ENCODE measurements at regions not wholly inside any gene's neighbourhood (a gene's known extent, or its start where the extent isn't known, plus 50 kb on each side); places are given as distances from the start of the nearest gene placed in this dataset.

- no peak overlapping the region for H3K4me3 ChIP-seq (ENCODE audit: low read length)
- no peak for TF ChIP-seq ZNF274 (IDR thresholded peaks at IDR 0.05; ENCODE audit: low read depth, low read length)
These were observed 75.2 kb upstream of the ARHGEF3 start for GRCh38 chr3:56876916-56877315.

- no peak for TF ChIP-seq ZNF274 (IDR thresholded peaks at IDR 0.05; ENCODE audit: low read depth, low read length)
- H3K4me3 ChIP-seq (ENCODE audit: low read length), result no peak overlapping the region
These were observed 72.5 kb upstream of the ARHGEF3 start for GRCh38 chr3:56874269-56874668.

GRCh38 chr3:56870436-56870835 is 68.7 kb upstream of the ARHGEF3 start:
- no peak overlapping the region for H3K4me3 ChIP-seq (ENCODE audit: low read length)
- TF ChIP-seq ZNF274 (IDR thresholded peaks at IDR 0.05; ENCODE audit: low read depth, low read length), result no peak

- TF ChIP-seq ZNF274 (IDR thresholded peaks at IDR 0.05; ENCODE audit: low read depth, low read length), result no peak
- H3K4me3 ChIP-seq (ENCODE audit: low read length), result no peak overlapping the region
These were observed 67.6 kb upstream of the ARHGEF3 start for GRCh38 chr3:56869157-56869889.

GRCh38 chr3:56868706-56869105 is 67.0 kb upstream of the ARHGEF3 start:
- H3K4me3 ChIP-seq (ENCODE audit: low read length), result no peak overlapping the region
- no peak for TF ChIP-seq ZNF274 (IDR thresholded peaks at IDR 0.05; ENCODE audit: low read depth, low read length)

GRCh38 chr3:56867671-56868070 is 65.9 kb upstream of the ARHGEF3 start:
- no peak overlapping the region for H3K4me3 ChIP-seq (ENCODE audit: low read length)
- TF ChIP-seq ZNF274 (IDR thresholded peaks at IDR 0.05; ENCODE audit: low read depth, low read length), result no peak

GRCh38 chr3:56864918-56865524 is 63.3 kb upstream of the ARHGEF3 start:
- TF ChIP-seq ZNF274 (IDR thresholded peaks at IDR 0.05; ENCODE audit: low read depth, low read length), result no peak
- H3K4me3 ChIP-seq (ENCODE audit: low read length), result no peak overlapping the region

GRCh38 chr3:56864090-56864489 is 62.3 kb upstream of the ARHGEF3 start:
- no peak for TF ChIP-seq ZNF274 (IDR thresholded peaks at IDR 0.05; ENCODE audit: low read depth, low read length)
- H3K4me3 ChIP-seq (ENCODE audit: low read length), result no peak overlapping the region

- TF ChIP-seq ZNF274 (IDR thresholded peaks at IDR 0.05; ENCODE audit: low read depth, low read length), result no peak
- H3K4me3 ChIP-seq (ENCODE audit: low read length), result no peak overlapping the region
These were observed 60.8 kb upstream of the ARHGEF3 start for GRCh38 chr3:56862352-56863062.

- H3K4me3 ChIP-seq (ENCODE audit: low read length), result no peak overlapping the region
- no peak for TF ChIP-seq ZNF274 (IDR thresholded peaks at IDR 0.05; ENCODE audit: low read depth, low read length)
These were observed 59.8 kb upstream of the ARHGEF3 start for GRCh38 chr3:56861511-56861910.

- no peak overlapping the region for H3K4me3 ChIP-seq (ENCODE audit: low read length)
- no peak for TF ChIP-seq ZNF274 (IDR thresholded peaks at IDR 0.05; ENCODE audit: low read depth, low read length)
These were observed 59.2 kb upstream of the ARHGEF3 start for GRCh38 chr3:56860939-56861338.

- no peak for TF ChIP-seq ZNF274 (IDR thresholded peaks at IDR 0.05; ENCODE audit: low read depth, low read length)
- no peak overlapping the region for H3K4me3 ChIP-seq (ENCODE audit: low read length)
These were observed 58.6 kb upstream of the ARHGEF3 start for GRCh38 chr3:56860351-56860750.

GRCh38 chr3:56858331-56858730 is 56.6 kb upstream of the ARHGEF3 start:
- TF ChIP-seq ZNF274 (IDR thresholded peaks at IDR 0.05; ENCODE audit: low read depth, low read length), result no peak
- no peak overlapping the region for H3K4me3 ChIP-seq (ENCODE audit: low read length)

- TF ChIP-seq ZNF274 (IDR thresholded peaks at IDR 0.05; ENCODE audit: low read depth, low read length), result no peak
- no peak overlapping the region for H3K4me3 ChIP-seq (ENCODE audit: low read length)
These were observed 55.4 kb upstream of the ARHGEF3 start for GRCh38 chr3:56857178-56857577.

- H3K4me3 ChIP-seq (ENCODE audit: low read length), result no peak overlapping the region
- no peak for TF ChIP-seq ZNF274 (IDR thresholded peaks at IDR 0.05; ENCODE audit: low read depth, low read length)
These were observed 55.0 kb upstream of the ARHGEF3 start for GRCh38 chr3:56856752-56857151.

All from GM08714 (cell line).